Large intestine (tissue), 3 donors: ENCODE measurements at regions not wholly inside any gene's neighbourhood (a gene's known extent, or its start where the extent isn't known, plus 50 kb on each side); places are given as distances from the start of the nearest gene placed in this dataset.
"Not testable (repeated sequence)": the region's sequence is repeated elsewhere in the genome, so short reads cannot be mapped to it uniquely, and the experiment has no call there.

Experiments
- DNase-seq, 2 donors: peaks; one replicate each; pipeline versions ENCODE4 v3.0.0 to v3.0.0-alpha.2; 2013
- H3K27ac ChIP-seq: one replicate; pipeline ENCODE4 v1.5.1; 2013; ENCODE audit warnings: low read length
- H3K27me3 ChIP-seq: 2 replicates; pipeline ENCODE4 v1.6.1; 2013; ENCODE audit warnings: low read length; ENCODE audit not compliant: control insufficient read depth, insufficient read depth
- H3K36me3 ChIP-seq: 2 replicates; pipeline ENCODE4 v1.6.1; 2013; ENCODE audit warnings: low read length; ENCODE audit not compliant: control insufficient read depth, insufficient read depth
- H3K4me1 ChIP-seq: one replicate; pipeline ENCODE4 v1.6.1; 2013; ENCODE audit warnings: low read length; ENCODE audit not compliant: control insufficient read depth, insufficient read depth
- H3K4me3 ChIP-seq: one replicate; pipeline ENCODE4 v1.5.1; 2013; ENCODE audit warnings: low read length
- H3K9me3 ChIP-seq: one replicate; pipeline ENCODE4 v1.6.1; 2013; ENCODE audit warnings: mild to moderate bottlenecking, low read depth, low read length, moderate library complexity; ENCODE audit not compliant: control insufficient read depth
- WGBS: methylation state at CpG from one replicate; pipeline ENCODE4 v1.1.5; 2013; ENCODE audit warnings: low lambda C conversion rate; ENCODE audit not compliant: insufficient coverage; 5-methylcytosine and 5-hydroxymethylcytosine counted together

- no CpG with 5 or more reads among the region's 3 CpGs for WGBS
- Histone ChIP-seq H3K9me3 (no peaks in the 10 kb centered on the region), H3K36me3 (no peaks in the 10 kb centered on the region), H3K4me3 (no peak overlapping the region), H3K4me1 (no peaks in the 10 kb centered on the region), H3K27ac (no peak overlapping the region), H3K27me3 (no peaks in the 10 kb centered on the region)
- no peak for DNase-seq
These were observed 157.5 kb upstream of the MAST4 start for GRCh38 chr5:66438696-66439095.

GRCh38 chr5:66440202-66440680 lies 156.0 kb upstream of the MAST4 start:
- Histone ChIP-seq H3K4me1 (no peaks in the 10 kb centered on the region), H3K27ac (no peak overlapping the region), H3K27me3 (no peaks in the 10 kb centered on the region), H3K4me3 (no peak overlapping the region), H3K9me3 (no peaks in the 10 kb centered on the region), H3K36me3 (no peaks in the 10 kb centered on the region)
- WGBS: no CpG with 5 or more reads among the region's 5 CpGs
- DNase-seq: no peak

- no peaks in the 10 kb centered on the region for H3K9me3 ChIP-seq
- H3K27me3 ChIP-seq: no peaks in the 10 kb centered on the region
- no peak overlapping the region for H3K4me3 ChIP-seq
- no CpG with 5 or more reads among the region's 1 CpG for WGBS
- no peak overlapping the region for H3K27ac ChIP-seq
- H3K36me3 ChIP-seq: no peaks in the 10 kb centered on the region
- no peaks in the 10 kb centered on the region for H3K4me1 ChIP-seq
- DNase-seq: no peak
These were observed 154.8 kb upstream of the MAST4 start for GRCh38 chr5:66441351-66441750.

GRCh38 chr5:66442951-66443445 lies 153.2 kb upstream of the MAST4 start:
- no peaks in the 10 kb centered on the region for H3K27me3 ChIP-seq
- H3K27ac ChIP-seq: no peak overlapping the region
- no peaks in the 10 kb centered on the region for H3K9me3 ChIP-seq
- H3K36me3 ChIP-seq: no peaks in the 10 kb centered on the region
- no peaks in the 10 kb centered on the region for H3K4me1 ChIP-seq
- WGBS: 0% methylated on average over 1 of the region's 5 CpGs
- DNase-seq: no peak
- H3K4me3 ChIP-seq: no peak overlapping the region

GRCh38 chr5:66443462-66444130 lies 152.6 kb upstream of the MAST4 start:
- Histone ChIP-seq H3K36me3 (no peaks in the 10 kb centered on the region), H3K27ac (no peak overlapping the region), H3K9me3 (no peaks in the 10 kb centered on the region), H3K27me3 (no peaks in the 10 kb centered on the region), H3K4me3 (no peak overlapping the region), H3K4me1 (no peaks in the 10 kb centered on the region)
- no peak for DNase-seq
- WGBS: no CpG with 5 or more reads among the region's 4 CpGs

- H3K4me1 ChIP-seq, DNase-seq, H3K27ac ChIP-seq, H3K4me3 ChIP-seq, H3K9me3 ChIP-seq, H3K27me3 ChIP-seq, H3K36me3 ChIP-seq: not testable (repeated sequence)
- WGBS: no CpG with 5 or more reads among the region's 1 CpG
These were observed 148.1 kb upstream of the MAST4 start for GRCh38 chr5:66448070-66448469.

- 100% methylated on average over 1 of the region's 6 CpGs for WGBS
- no peak overlapping the region for H3K4me3 ChIP-seq
- H3K9me3 ChIP-seq: no peaks in the 10 kb centered on the region
- H3K36me3 ChIP-seq: no peaks in the 10 kb centered on the region
- no peak overlapping the region for H3K27ac ChIP-seq
- no peak for DNase-seq
- no peaks in the 10 kb centered on the region for H3K4me1 ChIP-seq
- no peaks in the 10 kb centered on the region for H3K27me3 ChIP-seq
These were observed 146.0 kb upstream of the MAST4 start for GRCh38 chr5:66450237-66450636.

GRCh38 chr5:66450988-66451387 lies 145.2 kb upstream of the MAST4 start:
- Histone ChIP-seq H3K4me3 (no peak overlapping the region), H3K9me3 (no peaks in the 10 kb centered on the region), H3K36me3 (no peaks in the 10 kb centered on the region), H3K27ac (no peak overlapping the region), H3K27me3 (no peaks in the 10 kb centered on the region), H3K4me1 (no peaks in the 10 kb centered on the region)
- 63% methylated on average over 1 of the region's 2 CpGs for WGBS
- DNase-seq: no peak

GRCh38 chr5:66452109-66452508 lies 144.1 kb upstream of the MAST4 start:
- H3K4me3 ChIP-seq: no peak overlapping the region
- DNase-seq: no peak
- H3K36me3 ChIP-seq: no peaks in the 10 kb centered on the region

GRCh38 chr5:66454186-66455078 lies 141.8 kb upstream of the MAST4 start:
- Histone ChIP-seq H3K9me3 (no peaks in the 10 kb centered on the region), H3K36me3 (no peaks in the 10 kb centered on the region), H3K4me1 (no peaks in the 10 kb centered on the region), H3K4me3 (no peak overlapping the region), H3K27me3 (no peaks in the 10 kb centered on the region), H3K27ac (no peak overlapping the region)
- no peak for DNase-seq
- WGBS: 100% methylated on average over 1 of the region's 13 CpGs

More at GRCh38 chr5:66452109-66452508, 144.1 kb upstream of the MAST4 start:
- Histone ChIP-seq H3K9me3 (no peaks in the 10 kb centered on the region), H3K27ac (no peak overlapping the region), H3K4me1 (no peaks in the 10 kb centered on the region), H3K27me3 (no peaks in the 10 kb centered on the region)
- no CpG with 5 or more reads among the region's 1 CpG for WGBS
